Body of pancreas (tissue), 4 donors: ENCODE measurements at regions not wholly inside any gene's neighbourhood (a gene's known extent, or its start where the extent isn't known, plus 50 kb on each side); places are given as distances from the start of the nearest gene placed in this dataset.

Experiments
- ATAC-seq: fragments of 150-250 bp; one replicate; pipeline ENCODE4 v1.9.1; 2016
- DNase-seq, 4 donors: peaks; one replicate each; pipeline ENCODE4 v3.0.0-alpha.2; 2019
- H3K27ac ChIP-seq, 4 donors: fragments of 200-600 bp; sonication (generic); 1 replicate in 3 of 4; 2 replicates in 1 of 4; pipeline versions ENCODE4 v1.5.1 to v1.6.1; 2016 to 2019; ENCODE audit warnings: mild to moderate bottlenecking in 1 of 4, mixed read lengths in 1 of 4, moderate library complexity in 1 of 4
- H3K27me3 ChIP-seq, 2 donors: fragments of 200-600 bp; sonication (generic); one replicate each; pipeline ENCODE4 v1.6.0; 2016; ENCODE audit warnings: mild to moderate bottlenecking in 1 of 2
- H3K36me3 ChIP-seq, 2 donors: fragments of 200-600 bp; sonication (generic); replicated peaks in 1 of 2; 2 replicates each; pipeline ENCODE4 v1.5.1; 2016; ENCODE audit warnings: low read depth in 2 of 2; ENCODE audit not compliant: insufficient read depth in 1 of 2
- H3K4me1 ChIP-seq: fragments of 200-600 bp; sonication (generic); one replicate; pipeline ENCODE4 v1.6.0; 2016
- H3K4me3 ChIP-seq, 2 donors: fragments of 200-600 bp; sonication (generic); 1 replicate in 1 of 2; 2 replicates in 1 of 2; pipeline ENCODE4 v1.5.1; 2016 to 2019
- H3K9me3 ChIP-seq, 3 donors: fragments of 200-600 bp; sonication (generic); 1 replicate in 2 of 3; 2 replicates in 1 of 3; pipeline ENCODE4 v1.5.1; 2016
- POLR2A ChIP-seq, 3 donors: fragments of 450-650 bp; IDR thresholded peaks; one replicate each; pipeline ENCODE4 v1.6.1; 2016; ENCODE audit warnings: antibody characterized with exemption in 3 of 3, mild to moderate bottlenecking in 2 of 3
- WGBS, 2 donors: methylation state at CpG; one replicate each; pipeline ENCODE4 v1.1.5; 2017; 5-methylcytosine and 5-hydroxymethylcytosine counted together
- intact Hi-C: fragments of 100-400 bp; cut with DNase I; formaldehyde crosslinking; loops from one replicate; pipeline ENCODE4 v1.15.1; 2023
- TF ChIP-seq, protein P1 (sequence below), 7 experiments: fragments of 450-650 bp in 4 of 7; fragments of 200-600 bp in 3 of 7; sonication (generic) in 3 of 7; IDR thresholded peaks; one replicate each; pipeline ENCODE4 v1.5.1; 2016 to 2019; ENCODE audit warnings: antibody characterized with exemption in 7 of 7

DNA sequence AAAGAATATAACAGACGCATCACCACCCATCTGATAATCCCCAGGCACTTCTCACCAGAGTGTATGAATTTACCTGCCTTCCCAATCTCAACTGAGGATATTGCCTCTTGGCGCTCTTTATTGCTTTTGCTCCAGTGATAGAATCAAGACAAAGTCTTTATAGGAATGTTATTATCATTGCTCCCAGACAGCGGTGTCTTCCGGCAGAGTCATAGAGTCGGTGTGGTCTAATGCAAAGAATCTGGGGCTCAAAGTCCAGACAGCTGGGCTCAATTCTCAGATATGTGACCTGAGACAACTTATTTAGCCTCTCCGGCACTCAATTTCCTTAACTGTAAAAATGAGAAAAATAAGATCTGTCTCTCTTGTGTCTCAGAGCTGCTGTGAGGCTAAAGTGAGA is 106.1 kb upstream of the PAK3 start:
- ATAC-seq (no peak), DNase-seq (no peak)
- Histone ChIP-seq H3K9me3 (no peaks in the 10 kb centered on the region), H3K36me3 (no peaks in the 10 kb centered on the region), H3K27ac (no peak overlapping the region), H3K4me1 (peaks cover 12% of the 10 kb centered on the region), H3K27me3 (no peaks in the 10 kb centered on the region), H3K4me3 (no peak overlapping the region)
- TF ChIP-seq, protein P1, sequence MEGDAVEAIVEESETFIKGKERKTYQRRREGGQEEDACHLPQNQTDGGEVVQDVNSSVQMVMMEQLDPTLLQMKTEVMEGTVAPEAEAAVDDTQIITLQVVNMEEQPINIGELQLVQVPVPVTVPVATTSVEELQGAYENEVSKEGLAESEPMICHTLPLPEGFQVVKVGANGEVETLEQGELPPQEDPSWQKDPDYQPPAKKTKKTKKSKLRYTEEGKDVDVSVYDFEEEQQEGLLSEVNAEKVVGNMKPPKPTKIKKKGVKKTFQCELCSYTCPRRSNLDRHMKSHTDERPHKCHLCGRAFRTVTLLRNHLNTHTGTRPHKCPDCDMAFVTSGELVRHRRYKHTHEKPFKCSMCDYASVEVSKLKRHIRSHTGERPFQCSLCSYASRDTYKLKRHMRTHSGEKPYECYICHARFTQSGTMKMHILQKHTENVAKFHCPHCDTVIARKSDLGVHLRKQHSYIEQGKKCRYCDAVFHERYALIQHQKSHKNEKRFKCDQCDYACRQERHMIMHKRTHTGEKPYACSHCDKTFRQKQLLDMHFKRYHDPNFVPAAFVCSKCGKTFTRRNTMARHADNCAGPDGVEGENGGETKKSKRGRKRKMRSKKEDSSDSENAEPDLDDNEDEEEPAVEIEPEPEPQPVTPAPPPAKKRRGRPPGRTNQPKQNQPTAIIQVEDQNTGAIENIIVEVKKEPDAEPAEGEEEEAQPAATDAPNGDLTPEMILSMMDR (IDR thresholded peaks at IDR 0.05): no peak
- no peak for TF ChIP-seq POLR2A (IDR thresholded peaks at IDR 0.05)
- 95 to 100% methylated on average over 3 to 6 of the region's 6 CpGs for WGBS, 2 donors
- intact Hi-C loops: no loop called here

DNA sequence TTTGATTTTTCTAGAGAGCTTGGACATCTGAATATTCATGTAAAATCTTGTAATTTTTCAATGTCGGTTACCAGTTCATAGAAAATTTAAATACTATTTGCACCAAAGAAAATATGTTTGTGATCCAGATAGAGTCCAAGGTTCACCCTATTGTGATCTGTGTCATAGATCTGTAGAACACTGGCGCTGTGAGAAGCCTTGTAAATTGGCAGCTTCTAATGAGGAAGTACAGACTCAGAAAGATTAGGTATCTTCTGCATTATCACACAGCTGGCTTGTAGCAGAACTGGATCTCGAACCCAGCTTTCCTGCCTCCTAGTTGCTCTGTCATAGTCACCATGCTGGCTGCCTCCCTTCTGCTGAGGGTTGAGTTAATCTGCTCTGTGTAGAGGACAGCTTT is 106.5 kb upstream of the PAK3 start:
- intact Hi-C loops: no loop called here
- WGBS, 2 donors: 34 to 68% methylated on average over 2 to 3 of the region's 3 CpGs
- no peaks in the 10 kb centered on the region for H3K9me3 ChIP-seq
- ATAC-seq (no peak), DNase-seq (no peak)
- H3K36me3 ChIP-seq: no peaks in the 10 kb centered on the region
- TF ChIP-seq, protein P1 (IDR thresholded peaks at IDR 0.05): no peak
- no peak for TF ChIP-seq POLR2A (IDR thresholded peaks at IDR 0.05)
- H3K4me3 ChIP-seq: no peak overlapping the region
- no peak overlapping the region for H3K27ac ChIP-seq
- H3K27me3 ChIP-seq: no peaks in the 10 kb centered on the region
- H3K4me1 ChIP-seq: peaks cover 12% of the 10 kb centered on the region

DNA sequence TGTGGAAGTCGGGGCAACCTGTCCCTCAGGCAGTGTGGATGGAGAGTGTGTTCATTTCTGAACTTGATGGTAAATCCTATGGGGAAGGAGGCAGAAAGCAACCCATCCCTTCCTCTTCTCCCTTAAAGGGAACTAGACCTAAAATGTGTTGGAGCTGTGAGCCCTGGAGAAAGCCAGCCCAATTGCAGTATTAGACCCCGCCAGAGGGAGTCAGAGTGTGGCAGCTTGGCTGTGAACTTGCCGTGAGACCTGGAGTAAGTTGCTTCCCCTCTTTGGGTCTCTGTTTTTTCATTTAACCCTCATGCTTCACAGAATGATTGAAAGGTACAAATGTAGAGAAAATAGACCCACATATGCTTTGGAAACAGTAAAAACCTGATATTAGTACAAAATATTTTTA is 108.7 kb upstream of the PAK3 start:
- H3K27ac ChIP-seq: no peak overlapping the region
- WGBS, 2 donors: 78 to 83% methylated on average over 3 of the region's 3 CpGs
- no peak overlapping the region for H3K4me3 ChIP-seq
- H3K4me1 ChIP-seq: peaks cover 12% of the 10 kb centered on the region
- H3K27me3 ChIP-seq: no peaks in the 10 kb centered on the region
- no peaks in the 10 kb centered on the region for H3K9me3 ChIP-seq
- no peaks in the 10 kb centered on the region for H3K36me3 ChIP-seq
- no peak for TF ChIP-seq POLR2A (IDR thresholded peaks at IDR 0.05)
- TF ChIP-seq, protein P1 (IDR thresholded peaks at IDR 0.05): no peak
- ATAC-seq (no peak), DNase-seq (no peak)
- intact Hi-C loops: no loop called here

DNA sequence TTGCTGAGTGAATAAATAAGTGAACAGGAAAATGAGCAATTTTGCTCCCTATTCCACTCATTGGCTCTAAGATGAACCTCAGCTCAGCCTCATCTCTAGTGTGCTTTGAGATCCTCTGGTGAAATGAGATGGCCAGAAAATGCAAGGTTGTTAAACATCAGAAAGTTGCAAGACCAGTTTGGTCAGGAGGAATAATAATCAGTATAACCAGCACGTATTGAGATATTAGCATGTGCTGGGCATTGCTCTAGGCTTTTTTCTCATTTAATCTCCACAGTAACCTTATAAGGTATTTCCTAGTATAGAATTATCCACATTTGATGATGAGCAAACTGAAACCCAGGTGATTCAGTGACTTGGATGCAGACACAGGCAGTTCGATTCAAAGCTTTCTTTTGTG is 110.5 kb upstream of the PAK3 start:
- Histone ChIP-seq H3K27ac (no peak overlapping the region), H3K4me1 (peaks cover 12% of the 10 kb centered on the region), H3K4me3 (no peak overlapping the region), H3K36me3 (no peaks in the 10 kb centered on the region), H3K9me3 (no peaks in the 10 kb centered on the region), H3K27me3 (no peaks in the 10 kb centered on the region)
- no peak for TF ChIP-seq POLR2A (IDR thresholded peaks at IDR 0.05)
- TF ChIP-seq, protein P1 (IDR thresholded peaks at IDR 0.05): no peak
- intact Hi-C loops: no loop called here
- DNase-seq (no peak), ATAC-seq (peak; percentile 48)
- WGBS, 2 donors: 5 to 19% methylated on average over 2 of the region's 2 CpGs

DNA sequence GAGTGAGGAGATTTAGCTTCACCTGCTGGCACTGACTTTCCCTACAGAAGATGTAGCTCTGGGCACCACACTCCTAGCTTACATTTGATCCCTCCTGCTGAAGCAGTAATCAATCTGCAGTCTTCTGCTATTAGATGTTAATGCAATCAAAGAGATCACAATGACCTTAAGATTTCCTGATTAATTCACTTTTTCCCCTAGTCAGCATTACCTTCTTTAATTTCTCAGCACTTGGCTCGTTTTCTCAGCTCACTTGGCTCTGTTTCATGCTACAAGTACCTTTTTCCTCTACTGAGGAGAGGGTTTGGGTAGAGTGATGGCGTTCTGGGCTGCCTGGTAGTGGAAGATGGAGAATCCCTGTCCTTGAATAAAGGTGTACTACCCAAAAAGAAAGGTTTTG is 113.0 kb upstream of the PAK3 start:
- TF ChIP-seq, protein P1 (IDR thresholded peaks at IDR 0.05): no peak
- DNase-seq (no peak), ATAC-seq (no peak)
- peaks cover 12% of the 10 kb centered on the region for H3K4me1 ChIP-seq
- H3K9me3 ChIP-seq: no peaks in the 10 kb centered on the region
- no peaks in the 10 kb centered on the region for H3K36me3 ChIP-seq
- no peaks in the 10 kb centered on the region for H3K27me3 ChIP-seq
- H3K4me3 ChIP-seq: no peak overlapping the region
- H3K27ac ChIP-seq: no peak overlapping the region
- intact Hi-C loops: no loop called here
- WGBS, 2 donors: 57 to 71% methylated on average over 2 of the region's 2 CpGs
